H9 (cell line): ENCODE measurements at regions not wholly inside any gene's neighbourhood (a gene's known extent, or its start where the extent isn't known, plus 50 kb on each side); places are given as distances from the start of the nearest gene placed in this dataset.

Experiments
- DNase-seq: peaks from one replicate; pipeline ENCODE4 v3.0.0-alpha.2; 2017
- H2AFZ ChIP-seq: one replicate; pipeline ENCODE4 v1.6.1; 2013; ENCODE audit warnings: mild to moderate bottlenecking, low read length, control low read depth, moderate library complexity
- H2AK5ac ChIP-seq: 2 replicates; pipeline ENCODE4 v1.6.1; 2013; ENCODE audit warnings: low read length, control low read depth, mixed read lengths; ENCODE audit not compliant: insufficient read length
- H2BK120ac ChIP-seq: one replicate; pipeline ENCODE4 v1.6.1; 2013; ENCODE audit warnings: low read depth, mild to moderate bottlenecking, low read length, control low read depth, inconsistent platforms; ENCODE audit not compliant: poor library complexity, severe bottlenecking
- H2BK12ac ChIP-seq: 2 replicates; pipeline ENCODE4 v1.6.1; 2013; ENCODE audit warnings: low read length, control low read depth, mixed read lengths, low read depth; ENCODE audit not compliant: insufficient read length
- H2BK15ac ChIP-seq: 2 replicates; pipeline ENCODE4 v1.6.1; 2013; ENCODE audit warnings: low read depth, low read length, control low read depth
- H2BK20ac ChIP-seq: one replicate; pipeline ENCODE4 v1.6.1; 2013; ENCODE audit warnings: low read depth, mild to moderate bottlenecking, low read length, control low read depth, inconsistent platforms; ENCODE audit not compliant: poor library complexity, severe bottlenecking
- H2BK5ac ChIP-seq: 2 replicates; pipeline ENCODE4 v1.6.1; 2013; ENCODE audit warnings: low read length, control low read depth, mixed read lengths; ENCODE audit not compliant: insufficient read length
- H3K14ac ChIP-seq: 2 replicates; pipeline ENCODE4 v1.6.1; 2013; ENCODE audit warnings: low read length, control low read depth; ENCODE audit not compliant: insufficient read depth
- H3K18ac ChIP-seq: 2 replicates; pipeline ENCODE4 v1.6.1; 2013; ENCODE audit warnings: low read depth, mild to moderate bottlenecking, mixed read lengths, low read length, control low read depth; ENCODE audit not compliant: insufficient read length
- H3K23ac ChIP-seq: 2 replicates; pipeline ENCODE4 v1.6.1; 2013; ENCODE audit warnings: low read length, control low read depth, mixed read lengths, low read depth; ENCODE audit not compliant: insufficient read length
- H3K23me2 ChIP-seq: 2 replicates; pipeline ENCODE4 v1.6.1; 2013; ENCODE audit warnings: low read depth, mild to moderate bottlenecking, mixed read lengths, low read length, control low read depth; ENCODE audit not compliant: insufficient read length, poor library complexity, severe bottlenecking
- H3K27ac ChIP-seq: 2 replicates; pipeline ENCODE4 v1.5.1; 2013; ENCODE audit warnings: low read length, control low read depth, mixed read lengths, low read depth; ENCODE audit not compliant: insufficient read length
- H3K27me3 ChIP-seq: 2 replicates; pipeline ENCODE4 v1.6.1; 2013; ENCODE audit warnings: low read length, control low read depth, inconsistent platforms; ENCODE audit not compliant: insufficient read depth
- H3K4ac ChIP-seq: 2 replicates; pipeline ENCODE4 v1.6.1; 2013; ENCODE audit warnings: low read depth, mild to moderate bottlenecking, control low read depth, inconsistent platforms, low read length, moderate library complexity
- H3K4me1 ChIP-seq: 2 replicates; pipeline ENCODE4 v1.6.1; 2013; ENCODE audit warnings: low read length, control low read depth, inconsistent platforms; ENCODE audit not compliant: insufficient read depth
- H3K4me2 ChIP-seq: 2 replicates; pipeline ENCODE4 v1.6.1; 2013; ENCODE audit warnings: low read length, control low read depth, mixed read lengths; ENCODE audit not compliant: insufficient read length, insufficient read depth
- H3K56ac ChIP-seq: 2 replicates; pipeline ENCODE4 v1.6.1; 2013; ENCODE audit warnings: low read depth, mild to moderate bottlenecking, mixed read lengths, low read length, control low read depth; ENCODE audit not compliant: insufficient read length
- H3K79me1 ChIP-seq: 2 replicates; pipeline ENCODE4 v1.6.1; 2013; ENCODE audit warnings: low read depth, mild to moderate bottlenecking, moderate library complexity, low read length, control low read depth, inconsistent platforms; ENCODE audit not compliant: insufficient read depth, poor library complexity, severe bottlenecking
- H3K79me2 ChIP-seq: 2 replicates; pipeline ENCODE4 v1.6.1; 2013; ENCODE audit warnings: low read length, control low read depth, inconsistent platforms; ENCODE audit not compliant: insufficient read depth
- H3K9ac ChIP-seq: 2 replicates; pipeline ENCODE4 v1.6.1; 2013; ENCODE audit warnings: low read length, control low read depth, mixed read lengths; ENCODE audit not compliant: insufficient read length; ENCODE audit errors: extremely low read depth
- H3K9me3 ChIP-seq: one replicate; pipeline ENCODE4 v1.6.1; 2013; ENCODE audit warnings: low read depth, low read length, inconsistent platforms; ENCODE audit not compliant: control insufficient read depth
- H3T11ph ChIP-seq: one replicate; pipeline ENCODE4 v1.6.1; 2013; ENCODE audit warnings: mild to moderate bottlenecking, low read length, control low read depth, inconsistent platforms
- H4K20me1 ChIP-seq: one replicate; pipeline ENCODE4 v1.6.1; 2013; ENCODE audit not compliant: control insufficient read depth, insufficient read length, insufficient read depth
- H4K5ac ChIP-seq: 2 replicates; pipeline ENCODE4 v1.6.1; 2013; ENCODE audit warnings: low read depth, mild to moderate bottlenecking, mixed read lengths, low read length, control low read depth; ENCODE audit not compliant: insufficient read length
- H4K8ac ChIP-seq: replicated peaks from 2 replicates; pipeline ENCODE4 v1.6.1; 2013; ENCODE audit warnings: low read length, control low read depth, mixed read lengths, low read depth; ENCODE audit not compliant: insufficient read length
- H4K91ac ChIP-seq: 2 replicates; pipeline ENCODE4 v1.6.1; 2013; ENCODE audit warnings: low read depth, mild to moderate bottlenecking, moderate library complexity, mixed read lengths, low read length, control low read depth; ENCODE audit not compliant: insufficient read length
- H3K27ac Mint-ChIP-seq, 3 experiments: 2 replicates in 2 of 3; 3 replicates in 1 of 3; pipeline ENCODE4 v1.8.0; 2020 to 2021; ENCODE audit warnings: mixed read lengths in 3 of 3, mild to moderate bottlenecking in 1 of 3, moderate library complexity in 1 of 3
- H3K27me3 Mint-ChIP-seq: 2 replicates; pipeline ENCODE4 v1.8.0; 2021; ENCODE audit warnings: low read depth, mild to moderate bottlenecking, moderate library complexity, mixed read lengths
- H3K36me3 Mint-ChIP-seq, 3 experiments: 2 replicates in 2 of 3; 3 replicates in 1 of 3; pipeline ENCODE4 v1.8.0; 2020 to 2021; ENCODE audit warnings: low read depth in 3 of 3, mixed read lengths in 3 of 3; ENCODE audit not compliant: insufficient read depth in 1 of 3
- H3K4me1 Mint-ChIP-seq, 2 experiments: 2 replicates each; pipeline ENCODE4 v1.8.0; 2020; ENCODE audit warnings: mixed read lengths in 2 of 2
- H3K4me3 Mint-ChIP-seq, 2 experiments: 2 replicates in 1 of 2; 3 replicates in 1 of 2; pipeline ENCODE4 v1.8.0; 2020 to 2021; ENCODE audit warnings: mild to moderate bottlenecking in 2 of 2, mixed read lengths in 2 of 2, moderate library complexity in 1 of 2
- H3K9me3 Mint-ChIP-seq, 2 experiments: 2 replicates in 1 of 2; 3 replicates in 1 of 2; pipeline ENCODE4 v1.8.0; 2020; ENCODE audit warnings: mild to moderate bottlenecking in 2 of 2, mixed read lengths in 2 of 2, moderate library complexity in 1 of 2
- CTCF ChIP-seq: fragments of 200-600 bp; sonication (generic); conservative IDR thresholded peaks from 3 replicates; pipeline ENCODE4 v1.8.0; 2021; ENCODE audit warnings: antibody characterized with exemption, mild to moderate bottlenecking

DNA sequence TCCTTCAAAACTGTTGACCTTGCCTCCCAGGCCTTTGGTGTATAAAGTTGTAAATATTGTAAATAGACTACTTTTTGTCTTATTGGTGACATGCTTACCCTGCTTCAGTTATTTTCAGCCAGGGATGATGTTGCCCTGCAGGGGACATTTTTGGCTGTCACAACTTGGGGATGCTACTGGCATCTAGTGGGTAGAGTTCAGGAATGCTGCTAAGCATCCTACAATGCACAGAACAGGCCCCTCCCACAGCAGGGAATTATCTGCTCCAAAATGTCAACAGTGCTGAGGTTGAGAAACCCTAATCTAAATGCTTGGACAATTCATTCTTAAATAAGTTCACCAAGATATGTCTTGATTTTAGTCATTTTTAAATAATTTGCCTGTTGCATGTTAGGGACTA is 459.8 kb downstream of the PMP22 start:
- H3K27ac ChIP-seq, result no peak overlapping the region
- H3K23me2 ChIP-seq, result no peaks in the 10 kb centered on the region
- H2BK15ac ChIP-seq, result no peak overlapping the region
- H2BK5ac ChIP-seq, result no peak overlapping the region
- no peak overlapping the region for H3K23ac ChIP-seq
- no peaks in the 10 kb centered on the region for H3K9me3 ChIP-seq
- no peaks in the 10 kb centered on the region for H4K20me1 ChIP-seq
- no peaks in the 10 kb centered on the region for H3K79me1 ChIP-seq
- peak; percentile 60 for TF ChIP-seq CTCF
- H3K14ac ChIP-seq, result no peak overlapping the region
- no peak overlapping the region for H3K4ac ChIP-seq
- 0 out of 7 replicates have a peak, but pooled peaks cover 0 to 4% (median 0%) of the 10 kb centered on the region in 3 experiments for H3K36me3 Mint-ChIP-seq
- H3K27me3 ChIP-seq, result no peaks in the 10 kb centered on the region
- H4K5ac ChIP-seq, result no peak overlapping the region
- no peak for DNase-seq
- H4K91ac ChIP-seq, result no peak overlapping the region
- H3K79me2 ChIP-seq, result no peaks in the 10 kb centered on the region
- peaks cover 7% of the 10 kb centered on the region in 2 experiments for H3K4me1 Mint-ChIP-seq
- no peak overlapping the region for H3T11ph ChIP-seq
- no peak overlapping the region for H3K4me3 Mint-ChIP-seq
- no peak overlapping the region for H4K8ac ChIP-seq
- no peak overlapping the region for H3K27ac Mint-ChIP-seq
- no peak overlapping the region for H3K18ac ChIP-seq
- H2BK12ac ChIP-seq, result no peak overlapping the region
- H3K27me3 Mint-ChIP-seq, result peaks cover 2% of the 10 kb centered on the region; the same call in 1 of the 2 replicates
- H3K9ac ChIP-seq, result no peak overlapping the region
- no peaks in the 10 kb centered on the region for H3K4me1 ChIP-seq
- peaks cover 0 to 5% of the 10 kb centered on the region in 2 experiments; a peak in 2 of 5 replicates for H3K9me3 Mint-ChIP-seq
- no peak overlapping the region for H2AFZ ChIP-seq
- no peak overlapping the region for H2BK120ac ChIP-seq
- H2BK20ac ChIP-seq, result no peak overlapping the region
- H3K56ac ChIP-seq, result no peak overlapping the region
- no peak overlapping the region for H2AK5ac ChIP-seq
- no peak overlapping the region for H3K4me2 ChIP-seq
